Transverse colon (tissue), 4 donors: ENCODE measurements at regions not wholly inside any gene's neighbourhood (a gene's known extent, or its start where the extent isn't known, plus 50 kb on each side); places are given as distances from the start of the nearest gene placed in this dataset.

Experiments
- DNase-seq: peaks from one replicate; pipeline ENCODE4 v3.0.0-alpha.2; 2019
- H3K27ac ChIP-seq, 4 donors: fragments of 200-600 bp; sonication (generic); 2 replicates each; pipeline ENCODE4 v1.5.1; 2016 to 2018; ENCODE audit warnings: inconsistent platforms in 4 of 4
- H3K27me3 ChIP-seq: fragments of 200-600 bp; sonication (generic); 2 replicates; pipeline ENCODE4 v1.5.1; 2017; ENCODE audit warnings: inconsistent platforms
- H3K36me3 ChIP-seq, 4 donors: fragments of 200-600 bp; sonication (generic); 2 replicates each; pipeline ENCODE4 v1.5.1; 2017 to 2019; ENCODE audit warnings: inconsistent platforms in 4 of 4
- H3K4me1 ChIP-seq, 4 donors: fragments of 200-600 bp; sonication (generic); 2 replicates each; pipeline ENCODE4 v1.5.1; 2017 to 2020; ENCODE audit warnings: inconsistent platforms in 4 of 4
- H3K4me3 ChIP-seq, 4 donors: fragments of 200-600 bp; sonication (generic); 1 replicate in 1 of 4; 2 replicates in 3 of 4; pipeline versions ENCODE4 v1.5.1 to v1.6.1; 2017 to 2019; ENCODE audit warnings: inconsistent platforms in 4 of 4
- H3K9me3 ChIP-seq, 2 donors: fragments of 200-600 bp; sonication (generic); 2 replicates each; pipeline ENCODE4 v1.5.1; 2017 to 2019; ENCODE audit warnings: inconsistent platforms in 2 of 2
- EP300 ChIP-seq: sonication (generic); formaldehyde crosslinking; IDR thresholded peaks from one replicate; pipeline ENCODE4 v1.6.1; 2017; ENCODE audit warnings: antibody characterized with exemption, low read depth
- POLR2A ChIP-seq: fragments of 450-650 bp; IDR thresholded peaks from one replicate; pipeline ENCODE4 v1.6.1; 2016; ENCODE audit warnings: antibody characterized with exemption, mild to moderate bottlenecking, moderate library complexity
- POLR2AphosphoS5 ChIP-seq, 3 donors: sonication (generic); formaldehyde crosslinking; IDR thresholded peaks; one replicate each; pipeline ENCODE4 v1.6.1; 2016; ENCODE audit warnings: antibody characterized with exemption in 3 of 3
- WGBS, 2 donors: methylation state at CpG; one replicate each; pipeline ENCODE4 v1.1.5; 2018; ENCODE audit warnings: low coverage in 1 of 2; 5-methylcytosine and 5-hydroxymethylcytosine counted together
- in situ Hi-C, 4 donors: fragments of 200-750 bp; cut with MboI; loops; one replicate each; pipeline versions ENCODE4 v1.15.0 to v1.15.1; 2017; ENCODE audit warnings: low sequenced_read_pairs in 3 of 4, low pct_ligation_motif_present in 1 of 4, low pct_unique_long_range_greater_than_20kb in 1 of 4
- intact Hi-C: fragments of 100-400 bp; cut with DNase I; formaldehyde crosslinking; loops from one replicate; pipeline ENCODE4 v1.15.1; 2023; ENCODE audit warnings: low total_unique reads
- TF ChIP-seq, protein P1 (sequence below), 5 experiments: fragments of 200-600 bp in 3 of 5; fragments of 450-650 bp in 2 of 5; sonication (generic) in 3 of 5; IDR thresholded peaks; 1 replicate in 2 of 5; 2 replicates in 3 of 5; pipeline ENCODE4 v1.5.1; 2016 to 2017; ENCODE audit warnings: antibody characterized with exemption in 5 of 5, inconsistent platforms in 3 of 5, mild to moderate bottlenecking in 2 of 5, moderate library complexity in 1 of 5

DNA sequence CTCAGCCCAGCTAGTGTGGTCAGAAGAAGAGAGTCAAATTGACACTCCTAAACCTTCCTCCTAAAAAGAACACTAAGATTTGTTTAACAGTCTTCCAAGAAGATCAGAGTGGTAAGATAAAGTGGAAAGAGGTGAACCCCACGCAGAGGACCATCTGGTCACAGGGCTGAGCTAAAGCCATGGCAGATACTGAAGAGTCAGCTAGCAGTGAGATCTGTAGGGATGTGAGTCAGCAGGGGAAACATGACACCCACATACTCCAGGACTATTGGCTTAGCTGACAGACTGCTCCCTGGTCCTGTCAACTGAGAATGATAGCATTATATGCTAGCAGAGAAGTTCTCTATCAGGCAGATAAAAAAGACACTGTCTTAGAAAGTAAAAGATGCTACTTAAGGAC lies 269.4 kb upstream of the ALG10 start:
- TF ChIP-seq EP300, result no peak
- Histone ChIP-seq H3K4me3 (no peak overlapping the region), H3K36me3 (no peaks in the 10 kb centered on the region), H3K4me1 (no peaks in the 10 kb centered on the region), H3K9me3 (no peaks in the 10 kb centered on the region), H3K27ac (no peak overlapping the region), H3K27me3 (no peaks in the 10 kb centered on the region)
- 40% methylated on average over 1 of the region's 1 CpG; no CpG with 5 or more reads in 1 of the 2 donors for WGBS, 2 donors
- in situ Hi-C loops, result no loop called here
- intact Hi-C loops, result no loop called here
- DNase-seq, result no peak

DNA sequence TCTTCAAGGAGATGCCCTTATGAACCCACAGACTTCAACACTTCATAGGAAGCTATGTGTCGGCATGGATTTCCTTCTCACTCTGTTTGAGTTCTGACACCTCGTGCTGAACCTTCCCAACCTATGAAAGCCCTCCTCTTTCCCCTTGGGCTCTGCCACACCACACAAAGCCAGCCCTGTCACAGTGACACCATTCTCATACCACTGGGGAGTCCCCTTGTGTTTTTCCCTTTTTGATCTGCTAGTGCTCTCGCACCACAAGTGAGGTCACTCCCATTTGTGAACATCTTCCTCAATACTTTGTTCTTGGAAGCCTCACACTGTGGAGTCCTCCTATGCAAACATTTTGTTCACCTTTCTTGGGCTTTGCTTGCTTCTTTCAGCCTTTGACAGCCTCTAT lies 264.6 kb upstream of the ALG10 start:
- no peak overlapping the region for H3K4me3 ChIP-seq
- no peaks in the 10 kb centered on the region for H3K9me3 ChIP-seq
- intact Hi-C loops, result no loop called here
- H3K27me3 ChIP-seq, result no peaks in the 10 kb centered on the region
- no peak for DNase-seq
- in situ Hi-C loops, result no loop called here
- H3K27ac ChIP-seq, result no peak overlapping the region
- no peaks in the 10 kb centered on the region for H3K4me1 ChIP-seq
- no peaks in the 10 kb centered on the region for H3K36me3 ChIP-seq
- TF ChIP-seq POLR2A (no peak), POLR2AphosphoS5 (IDR thresholded peaks at IDR 0.05) (no peak), EP300 (no peak)
- TF ChIP-seq, protein P1, sequence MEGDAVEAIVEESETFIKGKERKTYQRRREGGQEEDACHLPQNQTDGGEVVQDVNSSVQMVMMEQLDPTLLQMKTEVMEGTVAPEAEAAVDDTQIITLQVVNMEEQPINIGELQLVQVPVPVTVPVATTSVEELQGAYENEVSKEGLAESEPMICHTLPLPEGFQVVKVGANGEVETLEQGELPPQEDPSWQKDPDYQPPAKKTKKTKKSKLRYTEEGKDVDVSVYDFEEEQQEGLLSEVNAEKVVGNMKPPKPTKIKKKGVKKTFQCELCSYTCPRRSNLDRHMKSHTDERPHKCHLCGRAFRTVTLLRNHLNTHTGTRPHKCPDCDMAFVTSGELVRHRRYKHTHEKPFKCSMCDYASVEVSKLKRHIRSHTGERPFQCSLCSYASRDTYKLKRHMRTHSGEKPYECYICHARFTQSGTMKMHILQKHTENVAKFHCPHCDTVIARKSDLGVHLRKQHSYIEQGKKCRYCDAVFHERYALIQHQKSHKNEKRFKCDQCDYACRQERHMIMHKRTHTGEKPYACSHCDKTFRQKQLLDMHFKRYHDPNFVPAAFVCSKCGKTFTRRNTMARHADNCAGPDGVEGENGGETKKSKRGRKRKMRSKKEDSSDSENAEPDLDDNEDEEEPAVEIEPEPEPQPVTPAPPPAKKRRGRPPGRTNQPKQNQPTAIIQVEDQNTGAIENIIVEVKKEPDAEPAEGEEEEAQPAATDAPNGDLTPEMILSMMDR (IDR thresholded peaks at IDR 0.05), result no peak
- 80 to 88% methylated on average over 2 to 3 of the region's 3 CpGs for WGBS, 2 donors

DNA sequence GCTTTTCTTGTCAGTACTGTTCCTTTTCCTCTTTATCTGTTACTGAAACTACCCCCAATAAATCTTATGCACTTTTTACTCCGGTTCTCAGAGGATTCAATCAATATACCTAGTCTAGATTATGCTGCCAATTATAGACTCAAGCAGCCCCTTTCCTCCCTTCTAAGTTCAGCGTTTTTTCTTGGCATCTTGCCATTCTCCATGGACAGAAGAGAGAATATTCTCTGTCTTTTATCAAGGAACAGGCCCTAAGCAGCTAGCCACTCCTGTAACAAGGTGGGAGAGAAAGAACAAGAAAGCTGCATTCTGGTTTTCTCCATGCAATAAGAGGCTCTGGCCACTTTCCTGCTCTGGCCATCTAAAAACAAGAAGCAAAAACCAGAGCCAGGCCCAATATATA lies 263.0 kb upstream of the ALG10 start:
- intact Hi-C loops, result no loop called here
- no peaks in the 10 kb centered on the region for H3K36me3 ChIP-seq
- WGBS, 2 donors, result 41 to 50% methylated on average over 2 of the region's 2 CpGs
- in situ Hi-C loops, result no loop called here
- no peak overlapping the region for H3K4me3 ChIP-seq
- no peak overlapping the region for H3K27ac ChIP-seq
- TF ChIP-seq POLR2A (no peak), EP300 (no peak), POLR2AphosphoS5 (IDR thresholded peaks at IDR 0.05) (no peak)
- TF ChIP-seq, protein P1 (IDR thresholded peaks at IDR 0.05), result no peak
- H3K27me3 ChIP-seq, result no peaks in the 10 kb centered on the region
- DNase-seq, result no peak
- no peaks in the 10 kb centered on the region for H3K4me1 ChIP-seq
- H3K9me3 ChIP-seq, result no peaks in the 10 kb centered on the region

DNA sequence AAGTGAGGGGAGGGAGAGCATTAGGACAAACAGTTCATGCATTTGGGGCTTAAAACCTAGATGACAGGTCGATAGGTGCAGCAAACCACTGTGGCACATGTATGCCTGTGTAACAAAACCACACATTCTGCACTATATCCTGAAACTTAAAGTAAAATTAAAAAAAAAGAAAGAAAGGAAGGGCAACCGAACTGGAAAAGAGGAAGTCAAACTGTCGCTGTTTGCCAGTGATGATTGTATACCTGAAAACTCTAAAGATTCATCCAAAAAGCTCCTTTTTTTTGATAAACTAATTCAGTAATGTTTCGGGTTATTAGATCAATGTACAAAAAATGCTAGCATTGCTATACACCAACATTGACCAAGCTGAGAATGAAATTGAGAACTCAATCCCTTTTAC lies 259.0 kb upstream of the ALG10 start:
- in situ Hi-C loops, result no loop called here
- intact Hi-C loops, result no loop called here
- H3K9me3 ChIP-seq, result no peaks in the 10 kb centered on the region

DNA sequence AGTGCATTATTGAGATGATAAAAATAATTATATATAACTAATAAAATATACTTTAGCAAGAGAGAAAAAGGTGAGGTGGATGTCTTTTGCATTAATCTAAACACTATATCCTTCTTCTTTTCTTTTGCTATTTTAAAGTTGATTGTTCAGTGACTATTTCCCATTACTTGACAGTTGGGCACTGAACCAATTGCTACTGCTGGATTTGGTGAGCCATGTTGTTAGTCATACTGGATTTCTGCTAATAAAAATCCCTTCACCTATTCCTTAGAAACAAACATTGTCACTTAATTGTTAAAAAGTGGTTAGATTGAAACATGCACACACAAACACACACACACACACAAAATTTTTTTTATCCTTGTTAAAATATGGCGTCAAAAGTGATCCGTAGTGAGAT lies 251.6 kb upstream of the ALG10 start:
- Histone ChIP-seq H3K27me3 (no peaks in the 10 kb centered on the region), H3K36me3 (no peaks in the 10 kb centered on the region), H3K9me3 (no peaks in the 10 kb centered on the region), H3K4me3 (no peak overlapping the region), H3K27ac (no peak overlapping the region), H3K4me1 (no peaks in the 10 kb centered on the region)
- DNase-seq, result no peak
- in situ Hi-C loops, result no loop called here
- no peak for TF ChIP-seq POLR2A
- TF ChIP-seq EP300, result no peak
- no peak for TF ChIP-seq POLR2AphosphoS5 (IDR thresholded peaks at IDR 0.05)
- TF ChIP-seq, protein P1 (IDR thresholded peaks at IDR 0.05), result no peak
- intact Hi-C loops, result no loop called here
- WGBS, 2 donors, result 79 to 89% methylated on average over 2 of the region's 2 CpGs

More for the DNA sequence above, 259.0 kb upstream of the ALG10 start:
- 62 to 71% methylated on average over 4 of the region's 4 CpGs for WGBS, 2 donors
- DNase-seq, result no peak
- no peaks in the 10 kb centered on the region for H3K36me3 ChIP-seq
- H3K4me3 ChIP-seq, result no peak overlapping the region
- no peak for TF ChIP-seq POLR2A
- TF ChIP-seq POLR2AphosphoS5 (IDR thresholded peaks at IDR 0.05), result no peak
- TF ChIP-seq EP300, result no peak
- TF ChIP-seq, protein P1 (IDR thresholded peaks at IDR 0.05), result no peak
- no peaks in the 10 kb centered on the region for H3K4me1 ChIP-seq
- H3K27me3 ChIP-seq, result no peaks in the 10 kb centered on the region
- H3K27ac ChIP-seq, result no peak overlapping the region
